ENCODE measurements at regions not wholly inside any gene's neighbourhood (a gene's known extent, or its start where the extent isn't known, plus 50 kb on each side); places are given as distances from the start of the nearest gene placed in this dataset.

GRCh38 chr5:122665051-122665450 lies 109.8 kb upstream of the SNX2 start (continued):
- TF ChIP-seq TFE3 (CRISPR knock-in tag; IDR thresholded peaks at IDR 0.05), result no peak

DNA sequence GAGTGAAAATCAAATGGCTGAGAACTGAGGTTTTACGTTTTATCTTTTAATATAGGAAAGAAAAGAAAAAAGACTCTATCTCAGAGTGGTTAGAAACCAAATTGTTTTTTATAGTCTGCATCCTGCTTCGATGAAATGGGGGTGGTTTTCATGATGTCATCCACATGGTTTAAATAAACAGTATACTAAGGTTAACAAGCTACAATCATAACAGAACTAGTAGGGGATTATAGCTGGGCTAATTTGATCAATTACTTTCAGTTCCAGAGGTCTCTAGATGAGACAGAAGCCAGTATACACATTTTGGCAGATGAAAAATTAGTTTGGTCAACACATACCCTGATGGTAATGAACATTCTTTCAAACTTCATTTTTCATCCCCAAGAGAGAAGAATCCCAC lies 106.3 kb upstream of the SNX2 start:
- Histone ChIP-seq H3K79me2 (ENCODE audit: control insufficient read depth, insufficient read depth, low read length) (no peaks in the 10 kb centered on the region), H2AFZ (ENCODE audit: low read depth, low read length) (no peak overlapping the region), H4K20me1 (replicated peaks; ENCODE audit: control insufficient read depth, insufficient read depth, low read length) (no peaks in the 10 kb centered on the region), H3K4me2 (ENCODE audit: insufficient read depth, low read length) (no peak overlapping the region), H3K4me1 (replicated peaks in 1 of 2; ENCODE audit: control insufficient read depth in 2 of 2, insufficient read depth in 2 of 2, low read length in 2 of 2) (no peaks in the 10 kb centered on the region), H3K36me3 (ENCODE audit: control insufficient read depth, insufficient read depth, low read length) (no peaks in the 10 kb centered on the region), H3K27ac (ENCODE audit: extremely low read depth, low read depth, low read length) (no peak overlapping the region), H3K4me3 (no peak overlapping the region), H3K9me3 (replicated peaks; ENCODE audit: control insufficient read depth, insufficient read depth, low read depth, low read length) (no peaks in the 10 kb centered on the region), H3K27me3 (ENCODE audit: control insufficient read depth in 2 of 2, insufficient read depth in 2 of 2, low read length in 2 of 2) (peaks cover 0 to 4% of the 10 kb centered on the region in 2 experiments; a peak in 2 of 5 replicates), H3K9ac (ENCODE audit: insufficient read depth in 1 of 2, low read depth in 2 of 2, low read length in 2 of 2) (no peak overlapping the region), H3K9me1 (ENCODE audit: control insufficient read depth, insufficient read depth, low read length) (no peaks in the 10 kb centered on the region)
- POLR2A ChIA-PET, result no interaction called here
- ATAC-seq (no peak), FAIRE-seq (no peak), DNase-seq (ENCODE audit: extremely low read depth in 1 of 4, low spot score in 3 of 4) (no peak)
- CTCF ChIA-PET (ENCODE audit: low intra/inter-chr PET ratio), result no interaction called here
- in situ Hi-C loops (cut with MboI) (no loop called here), intact Hi-C loops (cut with micrococcal nuclease) (no loop called here)
- WGBS (ENCODE audit: insufficient coverage, low coverage, missing lambda C conversion rate), result 0% methylated on average over 2 of the region's 2 CpGs
- TF ChIP-seq LARP7 (IDR thresholded peaks at IDR 0.05), result no peak
- no peak for TF ChIP-seq TBL1XR1 (IDR thresholded peaks at IDR 0.05; ENCODE audit: low read length in 2 of 2)
- no peak for TF ChIP-seq NFIX (CRISPR knock-in tag; IDR thresholded peaks at IDR 0.05; ENCODE audit: low read depth)
- TF ChIP-seq, protein P1, sequence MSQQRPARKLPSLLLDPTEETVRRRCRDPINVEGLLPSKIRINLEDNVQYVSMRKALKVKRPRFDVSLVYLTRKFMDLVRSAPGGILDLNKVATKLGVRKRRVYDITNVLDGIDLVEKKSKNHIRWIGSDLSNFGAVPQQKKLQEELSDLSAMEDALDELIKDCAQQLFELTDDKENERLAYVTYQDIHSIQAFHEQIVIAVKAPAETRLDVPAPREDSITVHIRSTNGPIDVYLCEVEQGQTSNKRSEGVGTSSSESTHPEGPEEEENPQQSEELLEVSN (IDR thresholded peaks at IDR 0.05; ENCODE audit: borderline replicate concordance in 1 of 2, extremely low read depth in 1 of 2, insufficient read depth in 1 of 2, insufficient read length in 1 of 2, low read depth in 1 of 2, low read length in 1 of 2, poor library complexity in 1 of 2, severe bottlenecking in 1 of 2), result no peak
- TF ChIP-seq POLR3A (IDR thresholded peaks at IDR 0.05; ENCODE audit: borderline replicate concordance, extremely low read depth, insufficient read depth, insufficient read length), result no peak
- no peak for TF ChIP-seq ARID1B (IDR thresholded peaks at IDR 0.05)
- TF ChIP-seq, protein P2, sequence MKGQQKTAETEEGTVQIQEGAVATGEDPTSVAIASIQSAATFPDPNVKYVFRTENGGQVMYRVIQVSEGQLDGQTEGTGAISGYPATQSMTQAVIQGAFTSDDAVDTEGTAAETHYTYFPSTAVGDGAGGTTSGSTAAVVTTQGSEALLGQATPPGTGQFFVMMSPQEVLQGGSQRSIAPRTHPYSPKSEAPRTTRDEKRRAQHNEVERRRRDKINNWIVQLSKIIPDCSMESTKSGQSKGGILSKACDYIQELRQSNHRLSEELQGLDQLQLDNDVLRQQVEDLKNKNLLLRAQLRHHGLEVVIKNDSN (CRISPR knock-in tag; IDR thresholded peaks at IDR 0.05), result no peak
- TF ChIP-seq BRCA1 (IDR thresholded peaks at IDR 0.05), result no peak
- TF ChIP-seq BRCA1 (CRISPR knock-in tag; IDR thresholded peaks at IDR 0.05), result no peak
- TF ChIP-seq, protein P3, sequence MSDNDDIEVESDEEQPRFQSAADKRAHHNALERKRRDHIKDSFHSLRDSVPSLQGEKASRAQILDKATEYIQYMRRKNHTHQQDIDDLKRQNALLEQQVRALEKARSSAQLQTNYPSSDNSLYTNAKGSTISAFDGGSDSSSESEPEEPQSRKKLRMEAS (CRISPR knock-in tag; IDR thresholded peaks at IDR 0.05), result no peak
- no peak for TF ChIP-seq ZNF133 (CRISPR knock-in tag; IDR thresholded peaks at IDR 0.05)
- no peak for TF ChIP-seq RBM15 (IDR thresholded peaks at IDR 0.05; ENCODE audit: insufficient read depth, low read length)
- no TSS peak for BruUV-seq (replicated peaks)
